IMR-90 (cell line): ENCODE measurements at regions not wholly inside any gene's neighbourhood (a gene's known extent, or its start where the extent isn't known, plus 50 kb on each side); places are given as distances from the start of the nearest gene placed in this dataset.
A peak's percentile ranks its signal among the peaks of the same experiment; 100 is the strongest.

ENCODE experiments used
- ATAC-seq: fragments of 200-7000 bp; cut with Tn5 transposase; 2 replicates; pipeline ENCODE4 v1.9.1; 2020; ENCODE audit warnings: low read depth, mild to moderate bottlenecking, moderate library complexity
- BruUV-seq: library from RNA; stranded (reverse); fragments of 400-500 nt; replicated peaks from 2 replicates; lab custom pipeline; 2021; lab: Mats Ljungman, UMichigan
- CTCF ChIA-PET: fragments of 300-600 bp; formaldehyde crosslinking; extraction: SDS; loops from one replicate; lab custom pipeline; 2021; ENCODE audit warnings: antibody characterized with exemption; lab: Yijun Ruan, JAX
- POLR2A ChIA-PET: fragments of 300-600 bp; sonication (Branson Sonifier 250); formaldehyde crosslinking; loops from one replicate; lab custom pipeline; 2022; ENCODE audit warnings: antibody characterized with exemption; ENCODE audit not compliant: unreplicated experiment; lab: Charles Lee
- DNase-seq: peaks from one replicate; pipeline ENCODE4 v3.0.0; 2013
- H2AFZ ChIP-seq: replicated peaks from 2 replicates; pipeline ENCODE3; 2013; ENCODE audit warnings: low read length, mild to moderate bottlenecking; ENCODE audit not compliant: poor library complexity
- H2AK5ac ChIP-seq: 2 replicates; pipeline ENCODE4 v1.6.1; 2013; ENCODE audit warnings: low read depth, low read length, inconsistent platforms
- H2AK9ac ChIP-seq: replicated peaks from 2 replicates; pipeline ENCODE3; 2013; ENCODE audit warnings: mild to moderate bottlenecking, low read depth, low read length, moderate library complexity; ENCODE audit not compliant: poor library complexity
- H2BK120ac ChIP-seq: 2 replicates; pipeline ENCODE4 v1.6.1; 2013; ENCODE audit warnings: low read depth, low read length, inconsistent platforms
- H2BK15ac ChIP-seq: 3 replicates; pipeline ENCODE4 v1.6.1; 2013; ENCODE audit warnings: low read depth, low read length, inconsistent platforms
- H2BK20ac ChIP-seq: 2 replicates; pipeline ENCODE4 v1.6.1; 2013; ENCODE audit warnings: low read depth, mild to moderate bottlenecking, inconsistent platforms, low read length, moderate library complexity
- H2BK5ac ChIP-seq: 2 replicates; pipeline ENCODE4 v1.6.1; 2013; ENCODE audit warnings: mild to moderate bottlenecking, low read depth, low read length, inconsistent platforms; ENCODE audit not compliant: poor library complexity, severe bottlenecking
- H3K14ac ChIP-seq: replicated peaks from 2 replicates; pipeline ENCODE4 v1.6.1; 2013; ENCODE audit warnings: low read depth, low read length, inconsistent platforms
- H3K18ac ChIP-seq: 2 replicates; pipeline ENCODE4 v1.6.1; 2013; ENCODE audit warnings: low read depth, low read length, control low read depth
- H3K23ac ChIP-seq: 2 replicates; pipeline ENCODE4 v1.6.1; 2013; ENCODE audit warnings: low read depth, low read length, inconsistent platforms
- H3K27ac ChIP-seq: 2 replicates; pipeline ENCODE4 v1.5.1; 2013; ENCODE audit warnings: mild to moderate bottlenecking, control low read depth, low read length; ENCODE audit not compliant: insufficient read depth
- H3K27me3 ChIP-seq: 2 replicates; pipeline ENCODE4 v1.6.1; 2013; ENCODE audit warnings: low read length; ENCODE audit not compliant: control insufficient read depth, insufficient read depth
- H3K36me3 ChIP-seq: 2 replicates; pipeline ENCODE4 v1.6.1; 2013; ENCODE audit warnings: low read length, mixed read lengths; ENCODE audit not compliant: control insufficient read depth, insufficient read depth
- H3K4ac ChIP-seq: 2 replicates; pipeline ENCODE4 v1.6.1; 2013; ENCODE audit warnings: low read depth, low read length, inconsistent platforms
- H3K4me1 ChIP-seq: 2 replicates; pipeline ENCODE4 v1.6.1; 2013; ENCODE audit warnings: low read length, mixed read lengths; ENCODE audit not compliant: control insufficient read depth, insufficient read depth
- H3K4me2 ChIP-seq: 2 replicates; pipeline ENCODE4 v1.6.1; 2013; ENCODE audit warnings: low read depth, mild to moderate bottlenecking, control low read depth, low read length, moderate library complexity
- H3K4me3 ChIP-seq: 2 replicates; pipeline ENCODE4 v1.5.1; 2013; ENCODE audit warnings: low read depth, mild to moderate bottlenecking, control low read depth, low read length, moderate library complexity; ENCODE audit not compliant: insufficient read depth
- H3K56ac ChIP-seq: 2 replicates; pipeline ENCODE4 v1.6.1; 2013; ENCODE audit warnings: low read length, inconsistent platforms; ENCODE audit not compliant: insufficient read depth; ENCODE audit errors: extremely low read depth
- H3K79me1 ChIP-seq, 2 experiments: 2 replicates each; pipeline ENCODE4 v1.6.1; 2013; ENCODE audit warnings: low read length in 2 of 2, inconsistent platforms in 1 of 2, low read depth in 1 of 2
- H3K9ac ChIP-seq: 2 replicates; pipeline ENCODE4 v1.6.1; 2013; ENCODE audit warnings: low read depth, low read length, control low read depth
- H3K9me1 ChIP-seq: 2 replicates; pipeline ENCODE4 v1.6.1; 2013; ENCODE audit warnings: low read length, inconsistent platforms; ENCODE audit not compliant: insufficient read depth
- H3K9me3 ChIP-seq: 2 replicates; pipeline ENCODE4 v1.6.1; 2013; ENCODE audit warnings: low read length; ENCODE audit not compliant: control insufficient read depth, insufficient read depth
- H4K20me1 ChIP-seq: 2 replicates; pipeline ENCODE4 v1.6.1; 2013; ENCODE audit warnings: low read length, inconsistent platforms; ENCODE audit not compliant: insufficient read depth
- H4K5ac ChIP-seq: 2 replicates; pipeline ENCODE4 v1.6.1; 2013; ENCODE audit warnings: mild to moderate bottlenecking, low read depth, low read length, control low read depth
- H4K8ac ChIP-seq, 2 experiments: 2 replicates each; pipeline ENCODE4 v1.6.1; 2013; ENCODE audit warnings: low read depth in 2 of 2, low read length in 2 of 2, control low read depth in 1 of 2, inconsistent platforms in 1 of 2
- H4K91ac ChIP-seq: 2 replicates; pipeline ENCODE4 v1.6.1; 2013; ENCODE audit warnings: low read depth, low read length, inconsistent platforms; ENCODE audit not compliant: insufficient read depth
- BHLHE40 ChIP-seq: fragments of 150-350 bp; IDR thresholded peaks from 2 replicates; pipeline ENCODE4 v1.6.1; 2016; ENCODE audit warnings: mild to moderate bottlenecking, low read depth, low read length
- CEBPB ChIP-seq: IDR thresholded peaks from 2 replicates; pipeline ENCODE4 v1.6.1; 2012; ENCODE audit warnings: low read depth, low read length, improper control_type of control experiment
- CHD1 ChIP-seq: IDR thresholded peaks from 2 replicates; pipeline ENCODE4 v1.6.1; 2012; ENCODE audit warnings: low read depth, low read length, improper control_type of control experiment
- FOS ChIP-seq: fragments of 150-350 bp; IDR thresholded peaks from 2 replicates; pipeline ENCODE4 v1.6.1; 2016; ENCODE audit warnings: low read depth, low read length
- MAFK ChIP-seq: IDR thresholded peaks from 2 replicates; pipeline ENCODE4 v1.6.1; 2012; ENCODE audit warnings: low read depth, low read length, improper control_type of control experiment
- MAZ ChIP-seq: IDR thresholded peaks from 2 replicates; pipeline ENCODE4 v1.6.1; 2012; ENCODE audit warnings: low read depth, mild to moderate bottlenecking, low read length, improper control_type of control experiment, moderate library complexity, borderline replicate concordance
- MXI1 ChIP-seq: IDR thresholded peaks from 2 replicates; pipeline ENCODE4 v1.6.1; 2012; ENCODE audit warnings: low read depth, mild to moderate bottlenecking, low read length, moderate library complexity, borderline replicate concordance
- RCOR1 ChIP-seq: IDR thresholded peaks from 2 replicates; pipeline ENCODE4 v1.6.1; 2012; ENCODE audit warnings: mild to moderate bottlenecking, low read length, improper control_type of control experiment; ENCODE audit not compliant: insufficient replicate concordance
- RFX5 ChIP-seq: IDR thresholded peaks from 2 replicates; pipeline ENCODE4 v1.8.0; 2012; ENCODE audit warnings: low read depth, mild to moderate bottlenecking, low read length, moderate library complexity
- SMC3 ChIP-seq: fragments of 150-350 bp; IDR thresholded peaks from 2 replicates; pipeline ENCODE4 v1.6.1; 2016; ENCODE audit warnings: low read depth, mild to moderate bottlenecking, antibody characterized with exemption, low read length, moderate library complexity
- WGBS, 2 experiments: methylation state at CpG; one replicate each; pipeline versions ENCODE4 v1.1.5 to v1.1.7; 2013; ENCODE audit warnings: missing lambda C conversion rate in 2 of 2; ENCODE audit not compliant: insufficient read length in 1 of 2; ENCODE audit errors: extremely low coverage in 2 of 2; 5-methylcytosine and 5-hydroxymethylcytosine counted together
- dilution Hi-C: fragments of 300-500 bp; cut with HindIII; formaldehyde crosslinking; loops from one replicate; pipeline ENCODE4 v1.14.3; 2018; ENCODE audit warnings: low sequenced_read_pairs; ENCODE audit not compliant: unreplicated experiment
- in situ Hi-C: fragments of 300-500 bp; cut with MboI; formaldehyde crosslinking; loops from 3 replicates; pipeline ENCODE4 v1.14.3; 2019; ENCODE audit warnings: low sequenced_read_pairs, inconsistent platforms, mixed read lengths
- intact Hi-C: fragments of 100-400 bp; cut with micrococcal nuclease; formaldehyde crosslinking; loops from 2 replicates; pipeline ENCODE4 v1.10.0; 2022
- TF ChIP-seq, protein P1 (sequence below): fragments of 150-350 bp; IDR thresholded peaks from 2 replicates; pipeline ENCODE4 v1.6.1; 2016; ENCODE audit warnings: low read depth, mild to moderate bottlenecking, low read length, moderate library complexity, borderline replicate concordance

DNA sequence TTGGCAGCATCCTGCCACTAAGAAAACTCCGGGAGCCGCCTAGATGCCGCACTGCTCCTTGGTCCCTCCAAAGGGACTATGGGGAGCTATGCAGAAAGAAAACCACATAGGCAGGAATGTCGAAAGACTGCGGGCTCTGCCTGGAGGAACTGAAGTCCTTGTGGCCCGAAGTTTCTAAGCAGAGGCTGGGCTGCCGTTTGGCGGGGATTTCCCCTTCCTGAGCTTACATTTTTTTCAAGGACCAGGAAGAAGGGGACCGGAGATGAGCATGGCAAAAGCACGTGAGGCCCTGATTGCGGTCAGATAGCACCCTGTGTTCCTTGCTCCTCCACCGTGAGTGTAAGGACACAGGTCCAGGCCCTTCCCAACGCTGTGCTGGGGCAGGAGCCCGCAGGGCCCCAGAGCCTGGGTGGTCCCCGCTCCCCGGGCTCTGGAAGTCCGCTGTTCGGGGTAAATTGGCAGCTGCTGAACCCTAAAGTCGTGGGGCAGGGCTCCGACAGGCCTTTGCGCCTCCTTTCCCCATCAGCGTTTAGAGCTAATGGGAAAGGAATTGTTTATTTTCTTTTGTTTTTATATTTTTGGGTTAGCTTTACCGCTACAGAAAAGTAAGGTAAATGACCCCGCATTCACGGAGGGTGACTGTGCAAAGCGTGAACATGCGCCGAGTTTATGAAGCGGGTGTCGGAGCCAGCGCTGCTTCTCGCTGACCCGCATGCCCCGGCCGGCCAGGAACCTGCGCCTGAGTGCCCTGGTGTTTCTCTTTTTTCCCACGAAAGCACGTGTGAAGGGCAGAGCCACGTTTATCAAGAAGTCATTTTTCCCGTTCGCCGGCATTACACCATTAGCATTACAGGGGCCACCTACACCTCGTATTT is 356.5 kb upstream of the ZNF32 start (continued):
- TF ChIP-seq, protein P1, sequence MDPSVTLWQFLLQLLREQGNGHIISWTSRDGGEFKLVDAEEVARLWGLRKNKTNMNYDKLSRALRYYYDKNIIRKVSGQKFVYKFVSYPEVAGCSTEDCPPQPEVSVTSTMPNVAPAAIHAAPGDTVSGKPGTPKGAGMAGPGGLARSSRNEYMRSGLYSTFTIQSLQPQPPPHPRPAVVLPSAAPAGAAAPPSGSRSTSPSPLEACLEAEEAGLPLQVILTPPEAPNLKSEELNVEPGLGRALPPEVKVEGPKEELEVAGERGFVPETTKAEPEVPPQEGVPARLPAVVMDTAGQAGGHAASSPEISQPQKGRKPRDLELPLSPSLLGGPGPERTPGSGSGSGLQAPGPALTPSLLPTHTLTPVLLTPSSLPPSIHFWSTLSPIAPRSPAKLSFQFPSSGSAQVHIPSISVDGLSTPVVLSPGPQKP: no peak

DNA sequence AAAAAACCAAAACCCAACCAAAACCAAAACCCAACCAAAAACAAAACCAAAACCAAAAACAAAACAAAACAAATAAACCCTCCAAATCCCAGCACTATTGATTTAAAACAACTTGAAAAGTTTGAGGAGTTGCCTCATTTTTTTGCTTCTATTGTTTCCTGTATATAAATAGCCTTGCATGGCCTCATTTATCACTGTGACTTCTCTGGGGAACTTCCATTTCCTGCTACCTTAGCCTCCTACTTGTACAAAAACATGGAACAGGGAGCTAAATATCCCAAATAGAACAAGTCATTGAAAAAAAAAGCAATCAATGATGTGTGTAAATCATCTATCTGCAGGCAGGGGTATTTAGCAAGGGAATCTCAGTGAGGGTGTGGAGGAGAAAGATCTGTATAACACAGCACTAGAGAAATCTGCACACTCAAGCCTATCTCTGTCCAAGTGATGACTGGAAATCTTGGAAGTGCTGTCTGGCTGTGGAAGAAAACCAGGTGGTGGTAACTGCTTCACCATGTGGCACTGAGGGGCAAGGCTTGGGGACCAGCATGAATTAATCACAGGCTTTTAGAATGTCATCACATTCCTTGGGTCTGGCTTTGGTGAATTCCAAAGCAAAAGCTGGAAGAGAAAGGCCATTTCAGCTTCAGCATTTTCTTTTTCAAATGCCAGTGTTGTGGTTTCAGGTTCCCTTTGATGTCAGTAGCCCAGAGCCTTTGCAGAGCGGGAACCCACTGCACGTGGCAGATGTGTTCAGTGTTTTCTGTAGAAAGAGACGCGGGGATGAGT is 349.5 kb upstream of the ZNF32 start:
- H2AFZ ChIP-seq: no peak overlapping the region

More for the DNA sequence above, 349.5 kb upstream of the ZNF32 start:
- DNase-seq (peak; percentile 10), ATAC-seq (peak; percentile 54)
- Histone ChIP-seq H2BK20ac (no peak overlapping the region), H3K9me3 (no peaks in the 10 kb centered on the region), H2BK15ac (no peak overlapping the region), H2BK120ac (no peak overlapping the region), H4K8ac (no peak overlapping the region), H3K79me1 (no peaks in the 10 kb centered on the region), H2AK9ac (no peak overlapping the region), H3K27me3 (no peaks in the 10 kb centered on the region; the same call in 1 of the 2 replicates), H4K20me1 (no peaks in the 10 kb centered on the region), H4K5ac (no peak overlapping the region), H3K36me3 (no peaks in the 10 kb centered on the region), H3K14ac (no peak overlapping the region), H3K4ac (no peak overlapping the region), H3K23ac (no peak overlapping the region), H3K4me3 (no peak overlapping the region), H3K9ac (no peak overlapping the region), H3K9me1 (peaks cover 2% of the 10 kb centered on the region; the same call in 1 of the 2 replicates), H3K4me2 (no peak overlapping the region), H2AK5ac (no peak overlapping the region), H3K56ac (no peak overlapping the region), H3K18ac (no peak overlapping the region), H3K27ac (no peak overlapping the region), H3K4me1 (no peaks in the 10 kb centered on the region; the same call in 1 of the 2 replicates), H2BK5ac (no peak overlapping the region), H4K91ac (no peak overlapping the region)
- 67% methylated on average over 4 of the region's 4 CpGs; no CpG with 5 or more reads in 1 of the 2 experiments for WGBS, 2 experiments
- in situ Hi-C loops (no loop called here), dilution Hi-C loops (no loop called here), intact Hi-C loops (no loop called here)
- TF ChIP-seq MAZ: no peak
- TF ChIP-seq BHLHE40: no peak
- no peak for TF ChIP-seq SMC3
- TF ChIP-seq FOS: no peak
- TF ChIP-seq MXI1: no peak
- TF ChIP-seq RCOR1: no peak
- no peak for TF ChIP-seq CEBPB
- TF ChIP-seq, protein P1: no peak
- TF ChIP-seq MAFK: no peak
- no peak for TF ChIP-seq RFX5
- no peak for TF ChIP-seq CHD1
- ChIA-PET POLR2A (no interaction called here), CTCF (no interaction called here)
- no TSS peak for BruUV-seq
